Mammary epithelial cell (primary cell): ENCODE measurements at regions not wholly inside any gene's neighbourhood (a gene's known extent, or its start where the extent isn't known, plus 50 kb on each side); places are given as distances from the start of the nearest gene placed in this dataset.

Experiments
- CTCF ChIP-seq, 2 donors: IDR thresholded peaks in 1 of 2; conservative IDR thresholded peaks in 1 of 2; 2 replicates each; pipeline ENCODE4 v1.5.1; 2011 to 2012; ENCODE audit warnings: inconsistent platforms in 2 of 2, low read length in 2 of 2, mild to moderate bottlenecking in 2 of 2, control low read depth in 1 of 2, low read depth in 1 of 2; ENCODE audit not compliant: insufficient read depth in 1 of 2; ENCODE audit errors: extremely low read depth in 1 of 2
- EZH2 ChIP-seq: IDR thresholded peaks from 2 replicates; pipeline ENCODE4 v1.6.1; 2012; ENCODE audit warnings: low read length, inconsistent platforms, borderline replicate concordance

GRCh38 chr4:137343221-137343620, 189.1 kb downstream of the PCDH18 start:
- TF ChIP-seq EZH2, result no peak
- TF ChIP-seq CTCF (conservative IDR thresholded peaks at IDR 0.05 in 1 of 2, IDR thresholded peaks at IDR 0.05 in 1 of 2; ENCODE audit: extremely low read depth in 1 of 2, insufficient read depth in 1 of 2, low read depth in 1 of 2, low read length in 2 of 2), result no peak
